Mesodermal cell (in vitro differentiated cells): ENCODE measurements at regions not wholly inside any gene's neighbourhood (a gene's known extent, or its start where the extent isn't known, plus 50 kb on each side); places are given as distances from the start of the nearest gene placed in this dataset.
"Not testable (repeated sequence)": the region's sequence is repeated elsewhere in the genome, so short reads cannot be mapped to it uniquely, and the experiment has no call there.

Experiments
- H3K27ac ChIP-seq: 2 replicates; pipeline ENCODE4 v1.7.0; 2013; ENCODE audit warnings: mild to moderate bottlenecking, low read depth, low read length, moderate library complexity; ENCODE audit not compliant: severe bottlenecking
- H3K36me3 ChIP-seq: 2 replicates; pipeline ENCODE4 v1.7.1; 2013; ENCODE audit warnings: mild to moderate bottlenecking, low read length, moderate library complexity; ENCODE audit not compliant: control insufficient read depth, insufficient read depth
- H3K4me1 ChIP-seq: one replicate; pipeline ENCODE4 v1.7.1; 2013; ENCODE audit warnings: mild to moderate bottlenecking, low read length; ENCODE audit not compliant: insufficient read depth, control insufficient read depth, poor library complexity, severe bottlenecking
- H3K4me3 ChIP-seq: 2 replicates; pipeline ENCODE4 v1.7.0; 2013; ENCODE audit warnings: low read length, control low read depth, mild to moderate bottlenecking; ENCODE audit not compliant: insufficient read depth, poor library complexity, severe bottlenecking; ENCODE audit errors: extremely low read depth
- H3K9me3 ChIP-seq: 2 replicates; pipeline ENCODE4 v1.7.1; 2013; ENCODE audit warnings: mild to moderate bottlenecking, low read length, moderate library complexity; ENCODE audit not compliant: control insufficient read depth
- WGBS, 2 experiments: methylation state at CpG; one replicate each; pipeline ENCODE4 v1.1.5; 2013; ENCODE audit warnings: missing lambda C conversion rate in 2 of 2; ENCODE audit not compliant: insufficient coverage in 2 of 2; 5-methylcytosine and 5-hydroxymethylcytosine counted together

DNA sequence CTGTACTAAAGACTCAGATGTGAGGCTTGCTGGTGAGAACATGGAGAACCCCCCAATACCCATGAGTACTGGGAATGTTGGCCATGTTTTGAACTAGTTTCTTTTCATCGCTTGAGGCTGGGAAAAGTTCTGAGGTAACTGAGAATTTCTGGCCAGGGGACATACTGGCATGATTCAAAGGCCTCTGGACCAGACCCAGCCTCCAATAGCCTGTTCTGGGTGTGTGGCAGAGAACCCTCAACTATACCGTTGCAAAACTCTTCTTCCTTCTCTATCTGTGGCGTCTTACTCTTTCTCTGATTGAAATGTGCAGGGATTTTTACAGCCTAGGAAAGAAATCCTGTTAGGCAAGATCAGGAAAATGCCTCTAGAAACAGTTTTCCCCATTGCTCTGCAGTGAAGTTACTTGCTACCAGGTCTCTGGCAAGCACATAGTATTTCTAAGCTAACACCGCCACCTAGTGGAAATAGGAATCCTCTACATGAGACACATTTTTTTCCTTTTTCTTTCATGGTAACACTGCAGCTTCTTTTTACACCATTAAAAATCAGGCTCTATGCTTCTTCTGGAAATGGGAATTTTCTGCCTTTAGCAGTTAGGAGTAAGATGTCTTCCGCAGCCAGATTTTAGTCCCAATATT is 170.7 kb upstream of the ZCCHC13 start:
- WGBS, 2 experiments: 0% methylated on average over 1 of the region's 5 CpGs; no CpG with 5 or more reads in 1 of the 2 experiments
- H3K27ac ChIP-seq: no peak overlapping the region

DNA sequence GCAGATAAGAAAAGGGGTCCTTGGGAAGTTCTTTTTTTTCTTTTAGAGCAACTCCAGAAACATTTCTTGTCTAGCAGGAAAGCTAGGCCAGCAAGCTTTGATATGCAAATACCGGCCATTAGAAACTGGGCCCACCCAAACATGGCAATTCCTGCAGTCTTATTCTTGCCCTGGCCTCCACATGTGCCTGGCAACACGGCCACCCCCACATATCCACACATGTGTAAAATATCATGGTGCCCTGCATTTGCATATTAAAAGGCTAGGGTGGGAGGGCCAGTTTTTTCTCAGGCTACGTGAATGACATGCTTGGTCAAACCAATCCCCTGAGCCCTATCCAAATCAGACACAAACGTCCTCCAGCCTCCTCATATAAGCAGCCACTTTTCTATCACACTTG is 171.7 kb upstream of the ZCCHC13 start:
- no peak overlapping the region for H3K4me3 ChIP-seq
- H3K9me3 ChIP-seq: no peaks in the 10 kb centered on the region
- 86 to 100% methylated on average over 1 to 2 of the region's 4 CpGs for WGBS, 2 experiments
- H3K36me3 ChIP-seq: peaks cover 7% of the 10 kb centered on the region
- H3K27ac ChIP-seq: no peak overlapping the region
- no peaks in the 10 kb centered on the region for H3K4me1 ChIP-seq

More for the DNA sequence above, 170.7 kb upstream of the ZCCHC13 start:
- Histone ChIP-seq H3K4me3 (no peak overlapping the region), H3K9me3 (no peaks in the 10 kb centered on the region), H3K36me3 (peaks cover 7% of the 10 kb centered on the region), H3K4me1 (no peaks in the 10 kb centered on the region)

DNA sequence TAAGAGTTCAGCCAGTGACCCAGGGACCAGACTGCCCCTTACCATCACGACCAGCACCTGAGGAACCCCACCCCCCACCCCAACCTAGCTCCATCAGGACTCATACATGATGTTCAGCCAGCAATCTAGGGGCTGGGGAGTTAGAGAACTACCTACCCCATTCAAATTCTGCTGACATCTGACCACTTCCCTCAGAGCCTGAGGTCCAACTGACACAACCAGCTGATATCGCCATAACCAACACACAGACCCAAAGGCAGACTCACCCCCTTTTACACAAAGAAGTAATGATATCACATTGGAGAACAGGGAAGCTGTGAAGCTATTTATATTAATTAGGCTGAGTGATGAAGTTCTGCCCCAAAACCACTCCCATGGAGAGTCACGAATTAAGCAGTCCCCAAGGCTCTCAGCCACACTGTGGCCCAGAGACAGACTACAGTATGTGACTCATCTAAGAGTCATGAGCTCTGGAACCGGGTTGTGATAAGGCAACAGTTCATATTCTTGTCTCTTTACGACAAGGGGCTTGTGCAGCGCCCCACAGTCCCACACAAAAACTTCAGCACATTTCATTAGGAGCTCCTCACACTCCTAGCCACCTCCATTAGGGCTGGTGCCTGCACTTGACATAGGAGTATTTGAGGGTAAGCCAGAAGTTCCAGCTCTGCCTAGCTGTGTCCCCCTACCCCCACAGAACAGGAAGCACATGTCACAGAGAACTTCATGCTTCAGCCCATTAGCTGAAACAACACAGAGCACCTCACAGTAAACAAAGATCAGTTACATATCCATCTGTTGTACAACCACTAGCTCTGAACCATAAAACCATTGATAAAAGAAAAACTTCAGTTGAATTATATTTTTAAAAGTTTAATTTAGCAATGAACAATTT is 184.7 kb upstream of the ZCCHC13 start:
- peaks cover 5% of the 10 kb centered on the region for H3K9me3 ChIP-seq
- H3K4me1 ChIP-seq: peaks cover 6% of the 10 kb centered on the region
- H3K36me3 ChIP-seq: peaks cover 16% of the 10 kb centered on the region
- 70% methylated on average over 2 of the region's 6 CpGs; no CpG with 5 or more reads in 1 of the 2 experiments for WGBS, 2 experiments
- H3K27ac ChIP-seq: peak overlapping the region; percentile 86
- H3K4me3 ChIP-seq: no peak overlapping the region

DNA sequence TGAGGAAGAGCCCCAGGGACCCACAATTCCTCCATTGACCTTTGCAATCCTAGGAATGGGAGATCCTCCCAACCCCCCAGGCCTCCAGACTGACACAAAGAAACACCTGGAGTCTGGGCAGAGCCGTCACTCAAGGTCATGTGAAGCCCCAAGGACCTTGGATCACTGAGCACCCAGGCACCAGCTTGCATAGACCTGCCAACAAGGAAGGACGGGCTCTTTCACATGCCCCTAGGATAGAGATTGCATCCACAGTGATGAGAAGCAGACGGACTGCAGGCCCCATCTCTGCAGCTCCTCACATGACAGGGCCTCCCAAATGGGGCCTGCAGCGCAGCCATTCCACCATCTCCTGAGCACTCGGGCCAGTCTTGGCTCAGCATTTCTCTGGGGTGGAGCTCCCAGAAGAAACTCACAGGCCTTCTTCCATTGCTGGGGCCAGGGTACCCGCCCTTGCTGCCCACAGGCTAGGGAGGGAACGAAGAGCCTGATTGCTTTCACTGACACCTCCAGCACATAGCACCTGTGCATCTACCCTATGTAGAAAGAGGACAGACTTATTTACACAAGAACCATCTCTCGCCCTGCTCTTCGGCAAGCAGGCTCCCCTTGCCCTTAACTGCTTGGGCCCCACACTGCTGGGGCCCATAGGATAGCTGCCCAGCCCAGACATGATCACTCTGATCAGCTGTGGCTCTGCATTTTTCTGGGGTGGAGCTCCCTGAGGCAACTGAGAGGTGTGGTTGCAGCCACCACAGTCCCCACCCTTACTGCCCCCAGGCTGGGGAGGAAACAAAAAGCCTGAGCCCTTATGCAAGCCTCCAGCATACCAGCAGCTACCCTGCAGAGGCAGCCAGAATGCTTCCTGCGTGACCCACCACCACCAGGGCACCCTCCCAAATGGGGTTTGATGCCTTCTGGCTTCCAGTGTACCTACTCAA is 185.7 kb upstream of the ZCCHC13 start:
- peak overlapping the region; percentile 86 for H3K27ac ChIP-seq
- peaks cover 16% of the 10 kb centered on the region for H3K36me3 ChIP-seq
- peaks cover 5% of the 10 kb centered on the region for H3K9me3 ChIP-seq
- WGBS, 2 experiments: 85 to 96% methylated on average over 4 to 5 of the region's 10 CpGs
- H3K4me3 ChIP-seq: no peak overlapping the region
- H3K4me1 ChIP-seq: peaks cover 6% of the 10 kb centered on the region

DNA sequence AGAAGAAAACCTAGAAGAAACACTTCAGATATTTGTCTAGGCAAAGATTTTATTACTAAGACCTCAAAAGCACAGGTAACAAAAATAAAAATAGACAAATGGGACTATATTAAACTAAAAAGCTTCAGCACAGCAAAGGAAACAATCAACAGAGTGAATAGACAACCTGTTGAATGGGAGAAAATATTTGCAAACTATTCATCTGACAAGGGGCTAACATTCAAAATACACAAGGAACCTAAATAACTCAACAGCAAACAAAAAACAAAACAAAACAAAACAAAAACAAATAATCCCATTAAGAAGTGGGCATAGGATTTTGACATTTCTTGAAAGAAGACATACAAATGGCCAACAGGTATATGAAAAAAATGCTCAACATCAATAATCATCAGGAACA is 192.7 kb upstream of the ZCCHC13 start:
- Histone ChIP-seq H3K36me3 (no peaks in the 10 kb centered on the region), H3K4me3 (no peak overlapping the region), H3K4me1 (no peaks in the 10 kb centered on the region), H3K9me3 (no peaks in the 10 kb centered on the region), H3K27ac (no peak overlapping the region)

DNA sequence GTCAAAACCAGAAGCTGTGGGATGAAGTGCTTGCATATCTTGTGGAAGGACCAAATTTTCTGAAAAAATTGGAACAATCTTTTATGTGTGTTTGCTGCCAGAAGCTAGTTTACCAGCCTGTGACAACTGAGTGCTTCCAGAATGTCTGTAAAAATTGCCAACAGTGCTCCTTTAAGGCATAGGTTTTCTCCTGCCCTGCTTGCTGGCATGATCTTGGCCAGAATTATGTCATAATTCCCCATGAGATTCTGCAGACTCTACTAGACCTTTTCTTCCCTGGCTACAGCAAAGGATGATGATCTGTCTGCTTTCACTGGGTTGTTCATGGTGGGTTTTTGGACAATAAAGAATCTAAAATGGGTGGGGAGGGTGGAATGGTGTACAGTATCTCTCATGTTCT is 196.3 kb upstream of the ZCCHC13 start:
- Histone ChIP-seq H3K27ac (no peak overlapping the region), H3K36me3 (peaks cover 2% of the 10 kb centered on the region), H3K4me1 (no peaks in the 10 kb centered on the region), H3K4me3 (no peak overlapping the region), H3K9me3 (no peaks in the 10 kb centered on the region)

DNA sequence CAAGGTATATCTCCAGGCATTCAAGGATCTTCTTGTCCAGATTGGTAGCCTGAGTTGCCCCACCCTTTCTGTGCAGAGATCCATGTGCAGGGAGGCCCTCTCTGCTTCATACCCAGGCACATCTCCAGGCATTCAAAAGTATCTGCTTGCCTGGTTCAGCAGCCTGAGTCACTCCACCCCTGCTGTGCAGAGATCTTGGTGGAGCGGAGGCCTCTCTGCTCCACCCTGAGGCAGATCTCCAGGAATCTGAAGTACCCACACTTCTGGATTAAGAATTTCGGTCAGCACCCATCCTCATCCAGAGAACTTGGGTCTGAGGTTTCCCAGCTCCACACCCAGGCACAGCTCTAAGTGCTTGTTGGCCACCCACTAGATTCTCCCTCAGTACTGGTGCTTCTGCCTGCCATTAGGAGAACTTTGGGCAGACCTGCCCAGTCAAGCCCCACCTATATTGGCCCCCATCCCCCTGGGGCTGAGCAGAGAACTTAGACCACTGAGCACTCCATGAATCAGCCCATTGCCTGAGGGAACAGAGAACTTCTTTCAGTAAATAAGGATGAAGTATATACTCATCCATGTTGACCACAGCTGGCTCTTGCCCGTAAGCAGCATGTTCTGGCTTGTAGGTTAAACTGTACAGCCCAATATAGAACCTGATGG is 199.5 kb upstream of the ZCCHC13 start:
- H3K4me3 ChIP-seq: no peak overlapping the region
- WGBS, 2 experiments: 88% methylated on average over 1 of the region's 3 CpGs; no CpG with 5 or more reads in 1 of the 2 experiments
- H3K4me1 ChIP-seq: no peaks in the 10 kb centered on the region
- H3K36me3 ChIP-seq: peaks cover 2% of the 10 kb centered on the region
- H3K9me3 ChIP-seq: no peaks in the 10 kb centered on the region
- H3K27ac ChIP-seq: no peak overlapping the region

DNA sequence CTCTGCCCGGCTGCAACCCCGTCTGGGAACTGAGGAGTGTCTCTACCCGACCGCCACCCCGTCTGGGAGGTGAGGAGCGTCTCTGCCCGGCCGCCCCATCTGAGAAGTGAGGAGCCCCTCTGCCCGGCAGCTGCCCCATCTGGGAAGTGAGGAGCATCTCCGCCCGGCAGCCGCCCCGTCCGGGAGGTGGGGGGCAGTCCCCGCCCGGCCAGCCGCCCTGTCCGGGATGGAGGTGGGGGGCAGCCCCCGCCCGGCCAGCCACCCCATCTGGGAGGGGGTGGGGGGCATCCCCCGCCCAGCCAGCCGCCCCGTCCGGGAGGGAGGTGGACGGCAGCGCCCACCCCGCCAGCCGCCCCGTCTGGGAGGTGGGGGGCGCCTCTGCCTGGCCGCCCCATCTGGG is 205.6 kb upstream of the ZCCHC13 start:
- H3K36me3 ChIP-seq, H3K9me3 ChIP-seq, H3K4me1 ChIP-seq, H3K27ac ChIP-seq, H3K4me3 ChIP-seq: not testable (repeated sequence)
- 98 to 100% methylated on average over 2 to 7 of the region's 31 CpGs for WGBS, 2 experiments

DNA sequence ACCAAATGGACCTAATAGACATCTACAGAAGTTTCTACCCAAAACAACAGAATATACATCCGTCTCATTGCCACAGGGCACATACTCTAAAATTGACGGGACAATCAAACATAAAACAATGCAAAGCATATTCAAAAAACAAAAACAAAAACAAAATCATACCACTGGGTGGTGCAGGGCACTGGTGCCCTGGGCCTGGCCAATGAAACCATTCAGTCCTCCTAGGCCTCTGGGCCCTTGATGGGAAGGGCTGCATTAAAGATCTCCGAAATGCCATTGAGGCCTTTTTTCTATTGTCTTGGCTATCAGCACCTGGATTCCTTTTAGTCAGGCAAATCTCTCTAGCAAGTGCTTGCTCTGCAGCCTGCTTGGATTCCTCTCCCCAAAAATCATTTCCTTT is 213.9 kb upstream of the ZCCHC13 start:
- no peak overlapping the region for H3K27ac ChIP-seq
- H3K9me3 ChIP-seq: peaks cover 3% of the 10 kb centered on the region
- 100% methylated on average over 1 of the region's 3 CpGs; no CpG with 5 or more reads in 1 of the 2 experiments for WGBS, 2 experiments
- H3K4me1 ChIP-seq: no peaks in the 10 kb centered on the region
- no peaks in the 10 kb centered on the region for H3K36me3 ChIP-seq
- H3K4me3 ChIP-seq: no peak overlapping the region

DNA sequence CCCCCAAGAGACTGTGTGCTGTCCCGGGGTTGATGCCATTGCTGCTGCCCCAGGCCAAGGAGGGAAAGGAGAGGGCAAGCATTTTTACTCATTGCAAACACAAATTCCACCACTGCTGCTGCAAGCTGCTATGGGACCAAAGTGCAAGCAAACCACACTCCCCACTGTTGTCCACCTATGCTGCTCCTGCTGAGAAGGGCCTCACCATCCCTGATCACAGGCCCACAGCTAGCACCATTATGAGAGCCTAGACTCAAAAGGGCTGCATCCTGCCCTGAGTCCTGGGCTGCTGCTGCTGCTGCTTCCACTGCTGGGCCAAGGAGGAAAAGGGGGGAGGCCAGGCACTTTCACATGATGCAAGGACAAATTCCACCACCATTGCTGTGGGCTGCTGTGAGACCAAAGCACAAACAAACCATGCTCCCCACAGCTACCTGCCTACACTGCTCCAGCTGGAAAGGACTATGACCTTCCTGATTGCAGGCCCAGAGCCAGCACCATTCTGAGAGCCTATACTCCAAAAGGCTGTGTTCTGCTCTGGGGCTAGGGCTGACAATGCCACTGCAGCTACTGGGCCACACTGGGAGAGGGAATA is 218.2 kb upstream of the ZCCHC13 start:
- Histone ChIP-seq H3K4me1 (no peaks in the 10 kb centered on the region), H3K36me3 (no peaks in the 10 kb centered on the region), H3K4me3 (no peak overlapping the region), H3K27ac (no peak overlapping the region), H3K9me3 (peaks cover 3% of the 10 kb centered on the region)
- WGBS, 2 experiments: no CpG with 5 or more reads among the region's 1 CpG
